Activated gamma-delta T cell treated with Interleukin-2 at 50 U/mL for 16 hours (primary cell): ENCODE measurements at regions not wholly inside any gene's neighbourhood (a gene's known extent, or its start where the extent isn't known, plus 50 kb on each side); places are given as distances from the start of the nearest gene placed in this dataset.
A peak's percentile ranks its signal among the peaks of the same experiment; 100 is the strongest.
"Not testable (repeated sequence)": the region's sequence is repeated elsewhere in the genome, so short reads cannot be mapped to it uniquely, and the experiment has no call there.

ENCODE experiments used
- DNase-seq: peaks from one replicate; pipeline ENCODE4 v3.0.0-alpha.2; 2020

- no peak for DNase-seq
Observed at GRCh38 chr6:156438350-156438923, 338.7 kb upstream of the ARID1B start.

- DNase-seq, result no peak
Observed at GRCh38 chr6:156437121-156437879, 339.9 kb upstream of the ARID1B start.

GRCh38 chr6:156434795-156435190, 342.4 kb upstream of the ARID1B start:
- DNase-seq, result no peak

DNA sequence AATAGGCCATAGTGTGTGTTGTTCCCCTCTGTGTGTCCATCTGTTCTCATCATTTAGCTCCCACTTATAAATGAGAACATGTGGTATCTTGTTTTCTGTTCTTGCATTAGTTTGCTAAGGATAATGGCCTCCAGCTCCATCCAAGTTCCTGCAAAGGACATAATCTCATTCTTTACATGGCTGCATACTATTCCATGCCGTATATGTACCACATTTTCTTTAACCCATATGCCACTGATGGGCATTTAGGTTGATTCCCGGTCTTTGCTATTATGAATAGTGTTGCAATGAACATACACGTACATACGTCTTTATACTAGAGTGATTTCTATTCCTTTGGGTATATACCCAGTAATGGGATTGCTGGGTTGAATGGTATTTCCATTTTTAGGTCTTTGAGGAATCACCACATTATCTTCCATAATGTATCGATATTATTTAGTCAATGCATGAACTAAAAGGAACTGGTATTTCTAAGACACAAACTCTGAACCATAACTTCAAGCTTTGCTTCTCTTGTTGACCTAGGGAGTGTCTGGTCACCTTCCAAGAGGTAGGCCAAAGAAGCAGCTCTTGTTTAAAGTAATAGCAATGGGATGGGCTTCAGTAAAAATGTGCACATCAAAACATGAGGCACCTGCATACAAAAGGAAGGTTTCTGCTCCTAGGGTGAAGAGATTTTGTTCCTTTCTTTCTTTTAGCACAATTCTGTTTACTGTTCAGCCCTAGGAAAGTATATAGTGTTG, 343.0 kb upstream of the ARID1B start:
- DNase-seq, result no peak

- no peak for DNase-seq
Observed at GRCh38 chr6:156432543-156432942, 344.6 kb upstream of the ARID1B start.

- DNase-seq, result no peak
Observed at GRCh38 chr6:156430386-156430785, 346.8 kb upstream of the ARID1B start.

- no peak for DNase-seq
Observed at GRCh38 chr6:156427345-156427744, 349.8 kb upstream of the ARID1B start.

GRCh38 chr6:156425359-156426020, 351.7 kb upstream of the ARID1B start:
- DNase-seq, result no peak

GRCh38 chr6:156423829-156424228, 353.3 kb upstream of the ARID1B start:
- DNase-seq, result peak; percentile 5

GRCh38 chr6:156423075-156423474, 354.1 kb upstream of the ARID1B start:
- no peak for DNase-seq

DNA sequence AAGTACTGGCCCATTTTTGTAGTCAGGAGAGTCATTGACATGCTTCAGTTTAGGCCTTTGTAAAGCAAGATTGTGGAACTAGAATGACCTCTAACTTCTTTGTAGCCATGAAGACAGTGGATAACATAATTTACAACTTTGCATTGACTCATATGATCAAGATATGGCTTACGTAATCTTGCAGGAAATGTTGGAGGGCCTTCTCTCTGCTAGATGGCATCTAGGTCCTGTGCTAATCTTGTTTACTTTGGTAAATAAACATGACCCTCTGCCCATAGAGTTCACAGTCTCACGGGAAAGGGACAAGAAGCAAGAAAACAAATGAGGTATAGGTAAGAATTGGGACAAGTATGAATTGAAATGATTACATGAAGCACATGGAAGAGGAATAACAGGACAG, 355.2 kb upstream of the ARID1B start:
- no peak for DNase-seq

GRCh38 chr6:156421301-156421700, 355.9 kb upstream of the ARID1B start:
- not testable (repeated sequence) for DNase-seq

GRCh38 chr6:156420172-156420993, 356.8 kb upstream of the ARID1B start:
- DNase-seq, result no peak

DNA sequence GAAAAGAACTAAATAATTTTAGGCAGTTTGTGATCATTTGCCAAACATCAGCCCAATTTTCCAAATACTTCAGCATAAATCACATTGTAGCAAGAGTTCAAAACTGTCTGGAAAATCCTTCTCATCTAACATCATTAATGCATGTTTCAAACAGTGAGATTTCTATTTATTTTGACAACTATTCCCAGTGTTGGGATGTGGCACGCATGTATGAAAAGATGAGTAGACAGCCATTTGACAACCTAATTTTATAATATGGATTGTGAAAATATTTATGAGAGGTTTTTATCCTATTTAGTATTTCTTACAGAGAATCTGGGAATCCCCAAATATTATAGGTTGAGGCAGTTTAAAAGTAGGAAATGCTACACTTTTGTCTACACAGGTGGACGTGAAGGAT, 357.6 kb upstream of the ARID1B start:
- DNase-seq, result no peak

DNA sequence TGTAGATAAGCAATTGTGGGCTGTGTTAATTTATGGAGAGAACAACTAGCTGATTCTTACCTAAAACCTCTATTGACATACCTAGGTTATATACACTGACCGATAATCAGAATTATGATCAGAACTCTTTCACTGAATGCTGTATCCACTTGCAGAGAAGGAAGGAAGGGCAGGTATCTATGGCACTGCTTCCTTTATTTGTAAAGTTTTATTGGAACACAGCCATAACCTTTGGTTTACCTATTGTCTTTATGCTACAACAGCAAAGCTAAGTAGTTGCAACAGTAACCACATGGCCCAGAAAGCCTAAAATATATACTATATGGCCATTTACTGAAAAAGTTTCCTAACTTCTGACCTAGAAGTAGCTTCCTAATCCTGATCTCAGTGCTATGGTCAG, 358.9 kb upstream of the ARID1B start:
- DNase-seq, result no peak

DNA sequence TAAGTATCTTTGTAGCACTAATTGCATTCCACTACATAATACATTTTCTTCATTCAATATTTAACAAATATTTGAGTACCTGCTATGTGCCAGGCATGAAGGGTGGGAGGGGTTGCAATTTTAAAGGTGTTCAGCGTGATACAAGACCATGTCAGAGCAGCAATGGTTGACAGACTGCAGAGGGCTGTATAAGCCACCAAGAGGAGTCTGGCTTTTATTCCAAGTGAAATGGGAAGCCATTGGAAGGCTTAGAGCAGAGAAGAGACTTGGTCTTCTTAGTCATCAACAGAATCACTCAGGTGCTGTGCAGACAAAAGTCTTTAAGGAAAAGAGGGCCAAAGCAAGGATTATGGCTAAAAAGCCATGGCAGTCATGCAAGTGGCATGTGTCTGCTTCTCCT, 360.8 kb upstream of the ARID1B start:
- no peak for DNase-seq

- DNase-seq, result no peak
Observed at GRCh38 chr6:156413154-156413553, 364.0 kb upstream of the ARID1B start.

DNA sequence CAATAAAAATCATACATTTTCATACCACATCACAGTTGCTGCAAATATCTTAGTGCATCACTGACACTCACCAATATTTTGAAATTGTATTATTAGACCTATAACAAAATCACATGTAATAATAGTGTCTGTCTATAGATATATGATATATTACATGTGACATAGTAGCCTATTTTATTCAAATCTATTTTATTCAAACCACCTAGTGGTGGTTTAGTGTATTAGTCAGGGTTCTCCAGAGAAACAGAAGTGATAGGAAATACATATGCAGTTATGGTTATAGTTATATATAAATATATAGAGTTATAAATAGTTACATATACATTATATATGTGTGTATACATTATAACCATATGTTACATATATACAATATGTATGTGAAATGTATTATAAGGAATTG, 366.5 kb upstream of the ARID1B start:
- DNase-seq, result no peak

- no peak for DNase-seq
Observed at GRCh38 chr6:156408655-156409054, 368.5 kb upstream of the ARID1B start.

GRCh38 chr6:156407334-156407733, 369.8 kb upstream of the ARID1B start:
- DNase-seq, result no peak

- no peak for DNase-seq
Observed at GRCh38 chr6:156406688-156407087, 370.5 kb upstream of the ARID1B start.

DNA sequence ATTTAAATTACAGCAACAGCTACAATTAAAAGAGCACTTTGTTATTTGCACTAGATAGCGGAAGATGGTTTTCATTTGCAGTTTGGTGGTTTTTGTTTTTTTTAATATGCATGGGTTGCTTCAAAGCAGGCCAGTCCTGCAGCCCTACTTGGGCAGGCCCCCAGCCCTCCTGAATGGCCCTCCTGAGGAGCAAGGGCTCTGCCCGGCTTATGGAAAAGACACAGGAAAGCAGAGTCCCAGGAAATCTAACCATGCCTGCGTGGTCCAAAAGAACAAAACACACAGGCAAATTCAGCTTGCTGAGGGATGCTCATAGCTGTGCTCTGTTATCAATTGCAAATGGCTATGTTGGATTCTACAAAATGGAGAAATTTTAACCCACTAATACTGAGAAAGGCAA, 371.1 kb upstream of the ARID1B start:
- DNase-seq, result no peak

GRCh38 chr6:156402628-156403027, 374.6 kb upstream of the ARID1B start:
- DNase-seq, result no peak
